ENCODE measurements at regions not wholly inside any gene's neighbourhood (a gene's known extent, or its start where the extent isn't known, plus 50 kb on each side); places are given as distances from the start of the nearest gene placed in this dataset.

- peak in 1 of 2 experiments; percentile 8 for DNase-seq (ENCODE audit: low read depth in 1 of 2, low spot score in 1 of 2)
- TF ChIP-seq SPI1 (IDR thresholded peaks at IDR 0.05; ENCODE audit: borderline replicate concordance, low read depth), result peak; percentile 25; the same call in 1 of the 2 replicates
- no peak for TF ChIP-seq POLR2AphosphoS5 (IDR thresholded peaks at IDR 0.05; ENCODE audit: low read depth)
- no peak overlapping the region for H3K4me3 ChIP-seq (replicated peaks; ENCODE audit: insufficient read depth, low read length)
- no peak overlapping the region for H3K27ac ChIP-seq (replicated peaks)
- no peaks in the 10 kb centered on the region for H3K27me3 ChIP-seq (ENCODE audit: insufficient read depth, poor library complexity, severe bottlenecking)
Measured at GRCh38 chr18:27276479-27276878, 91.4 kb upstream of the CHST9 start.

GRCh38 chr18:27274901-27275300 lies 89.8 kb upstream of the CHST9 start:
- TF ChIP-seq SPI1 (IDR thresholded peaks at IDR 0.05; ENCODE audit: borderline replicate concordance, low read depth) (no peak), POLR2AphosphoS5 (IDR thresholded peaks at IDR 0.05; ENCODE audit: low read depth) (no peak), CTCF (IDR thresholded peaks at IDR 0.05; ENCODE audit: insufficient read depth, low read length) (no peak), REST (IDR thresholded peaks at IDR 0.05; ENCODE audit: insufficient replicate concordance, low read depth) (no peak), GABPA (IDR thresholded peaks at IDR 0.05; ENCODE audit: low read depth) (no peak)
- no peak overlapping the region for H3K27ac ChIP-seq (replicated peaks)
- no peak overlapping the region for H3K4me3 ChIP-seq (replicated peaks; ENCODE audit: insufficient read depth, low read length)
- DNase-seq (ENCODE audit: low read depth in 1 of 2, low spot score in 1 of 2), result no peak
- no peaks in the 10 kb centered on the region for H3K27me3 ChIP-seq (ENCODE audit: insufficient read depth, poor library complexity, severe bottlenecking)

GRCh38 chr18:27270508-27270907 lies 85.4 kb upstream of the CHST9 start:
- TF ChIP-seq SPI1 (IDR thresholded peaks at IDR 0.05; ENCODE audit: borderline replicate concordance, low read depth) (no peak), CTCF (IDR thresholded peaks at IDR 0.05; ENCODE audit: insufficient read depth, low read length) (no peak), GABPA (IDR thresholded peaks at IDR 0.05; ENCODE audit: low read depth) (no peak), POLR2AphosphoS5 (IDR thresholded peaks at IDR 0.05; ENCODE audit: low read depth) (no peak), REST (IDR thresholded peaks at IDR 0.05; ENCODE audit: insufficient replicate concordance, low read depth) (no peak)
- no peaks in the 10 kb centered on the region for H3K27me3 ChIP-seq (ENCODE audit: insufficient read depth, poor library complexity, severe bottlenecking)
- no peak for DNase-seq (ENCODE audit: low read depth in 1 of 2, low spot score in 1 of 2)
- no peak overlapping the region for H3K27ac ChIP-seq (replicated peaks)
- H3K4me3 ChIP-seq (replicated peaks; ENCODE audit: insufficient read depth, low read length), result no peak overlapping the region

- Histone ChIP-seq H3K4me3 (replicated peaks; ENCODE audit: insufficient read depth, low read length) (no peak overlapping the region), H3K27ac (replicated peaks) (no peak overlapping the region), H3K27me3 (ENCODE audit: insufficient read depth, poor library complexity, severe bottlenecking) (no peaks in the 10 kb centered on the region)
- DNase-seq (ENCODE audit: low read depth in 1 of 2, low spot score in 1 of 2), result no peak
- TF ChIP-seq REST (IDR thresholded peaks at IDR 0.05; ENCODE audit: insufficient replicate concordance, low read depth) (no peak), SPI1 (IDR thresholded peaks at IDR 0.05; ENCODE audit: borderline replicate concordance, low read depth) (no peak)
Measured at GRCh38 chr18:27263369-27263768, 78.3 kb upstream of the CHST9 start.

Data from HL-60 (cell line).